ENCODE measurements at regions not wholly inside any gene's neighbourhood (a gene's known extent, or its start where the extent isn't known, plus 50 kb on each side); places are given as distances from the start of the nearest gene placed in this dataset.

DNA sequence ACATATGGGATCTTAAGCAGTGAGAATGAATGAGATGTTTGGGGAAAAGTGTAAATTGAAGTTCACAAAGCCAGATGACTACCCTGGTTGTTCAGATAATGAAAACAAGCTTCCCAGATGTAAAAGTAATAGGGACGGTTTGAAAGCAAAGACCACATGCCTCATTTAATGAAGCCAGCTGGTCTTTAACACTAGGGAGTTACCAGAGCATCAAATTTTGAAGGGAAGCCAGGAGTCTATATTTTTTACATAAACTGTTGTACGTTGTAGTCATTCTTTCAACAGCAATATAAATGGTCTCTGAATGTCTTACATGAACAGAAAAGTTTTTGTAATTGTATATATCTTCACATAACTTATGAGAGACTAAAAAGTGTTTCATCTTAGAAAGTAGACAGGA is 2604.5 kb upstream of the PCDH20 start:
- no peak overlapping the region for H3K4me3 Mint-ChIP-seq (ENCODE audit: unreplicated experiment)
- H3K9me3 Mint-ChIP-seq (ENCODE audit: unreplicated experiment) = no peaks in the 10 kb centered on the region
- no peak overlapping the region for H3K27ac Mint-ChIP-seq (ENCODE audit: unreplicated experiment)
- no peaks in the 10 kb centered on the region for H3K36me3 Mint-ChIP-seq (ENCODE audit: unreplicated experiment)
- TF ChIP-seq, protein P1, sequence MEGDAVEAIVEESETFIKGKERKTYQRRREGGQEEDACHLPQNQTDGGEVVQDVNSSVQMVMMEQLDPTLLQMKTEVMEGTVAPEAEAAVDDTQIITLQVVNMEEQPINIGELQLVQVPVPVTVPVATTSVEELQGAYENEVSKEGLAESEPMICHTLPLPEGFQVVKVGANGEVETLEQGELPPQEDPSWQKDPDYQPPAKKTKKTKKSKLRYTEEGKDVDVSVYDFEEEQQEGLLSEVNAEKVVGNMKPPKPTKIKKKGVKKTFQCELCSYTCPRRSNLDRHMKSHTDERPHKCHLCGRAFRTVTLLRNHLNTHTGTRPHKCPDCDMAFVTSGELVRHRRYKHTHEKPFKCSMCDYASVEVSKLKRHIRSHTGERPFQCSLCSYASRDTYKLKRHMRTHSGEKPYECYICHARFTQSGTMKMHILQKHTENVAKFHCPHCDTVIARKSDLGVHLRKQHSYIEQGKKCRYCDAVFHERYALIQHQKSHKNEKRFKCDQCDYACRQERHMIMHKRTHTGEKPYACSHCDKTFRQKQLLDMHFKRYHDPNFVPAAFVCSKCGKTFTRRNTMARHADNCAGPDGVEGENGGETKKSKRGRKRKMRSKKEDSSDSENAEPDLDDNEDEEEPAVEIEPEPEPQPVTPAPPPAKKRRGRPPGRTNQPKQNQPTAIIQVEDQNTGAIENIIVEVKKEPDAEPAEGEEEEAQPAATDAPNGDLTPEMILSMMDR (IDR thresholded peaks at IDR 0.05) = no peak
- no peak for DNase-seq (ENCODE audit: extremely low spot score, unreplicated experiment)
- no peaks in the 10 kb centered on the region for H3K27me3 Mint-ChIP-seq (ENCODE audit: unreplicated experiment)
- no peaks in the 10 kb centered on the region for H3K4me1 Mint-ChIP-seq (ENCODE audit: unreplicated experiment)

- DNase-seq (ENCODE audit: extremely low spot score, unreplicated experiment) = no peak
- H3K9me3 Mint-ChIP-seq (ENCODE audit: unreplicated experiment) = no peaks in the 10 kb centered on the region
- no peaks in the 10 kb centered on the region for H3K27me3 Mint-ChIP-seq (ENCODE audit: unreplicated experiment)
- no peaks in the 10 kb centered on the region for H3K36me3 Mint-ChIP-seq (ENCODE audit: unreplicated experiment)
- H3K4me1 Mint-ChIP-seq (ENCODE audit: unreplicated experiment) = peaks cover 19% of the 10 kb centered on the region
- H3K27ac Mint-ChIP-seq (ENCODE audit: unreplicated experiment) = no peak overlapping the region
- H3K4me3 Mint-ChIP-seq (ENCODE audit: unreplicated experiment) = no peak overlapping the region
- TF ChIP-seq, protein P1 (IDR thresholded peaks at IDR 0.05) = no peak
Observed at GRCh38 chr13:64007339-64007738, 2591.7 kb upstream of the PCDH20 start.

DNA sequence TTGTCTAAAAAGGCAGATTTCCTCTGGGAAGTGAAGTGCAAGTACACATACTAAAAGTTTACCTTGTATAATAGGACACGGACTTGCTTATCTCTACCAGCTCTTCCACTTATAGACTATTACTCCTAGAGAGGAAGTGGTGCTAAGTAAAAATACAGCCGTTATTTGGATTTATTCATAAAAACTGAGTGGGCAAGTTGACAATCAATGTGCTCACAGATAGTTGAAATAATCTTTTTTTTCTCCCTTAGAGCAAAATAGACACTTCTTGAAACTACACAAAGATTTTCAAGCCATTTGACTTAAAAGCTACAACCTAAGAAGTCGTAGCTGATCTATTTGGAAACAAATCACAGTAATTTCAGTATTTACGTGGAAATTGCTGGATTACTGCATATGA is 2584.7 kb upstream of the PCDH20 start:
- Mint-ChIP-seq H3K4me1 (ENCODE audit: unreplicated experiment) (no peaks in the 10 kb centered on the region), H3K4me3 (ENCODE audit: unreplicated experiment) (no peak overlapping the region), H3K9me3 (ENCODE audit: unreplicated experiment) (no peaks in the 10 kb centered on the region), H3K36me3 (ENCODE audit: unreplicated experiment) (no peaks in the 10 kb centered on the region), H3K27ac (ENCODE audit: unreplicated experiment) (no peak overlapping the region), H3K27me3 (ENCODE audit: unreplicated experiment) (no peaks in the 10 kb centered on the region)
- no peak for DNase-seq (ENCODE audit: extremely low spot score, unreplicated experiment)
- TF ChIP-seq, protein P1 (IDR thresholded peaks at IDR 0.05) = no peak

DNA sequence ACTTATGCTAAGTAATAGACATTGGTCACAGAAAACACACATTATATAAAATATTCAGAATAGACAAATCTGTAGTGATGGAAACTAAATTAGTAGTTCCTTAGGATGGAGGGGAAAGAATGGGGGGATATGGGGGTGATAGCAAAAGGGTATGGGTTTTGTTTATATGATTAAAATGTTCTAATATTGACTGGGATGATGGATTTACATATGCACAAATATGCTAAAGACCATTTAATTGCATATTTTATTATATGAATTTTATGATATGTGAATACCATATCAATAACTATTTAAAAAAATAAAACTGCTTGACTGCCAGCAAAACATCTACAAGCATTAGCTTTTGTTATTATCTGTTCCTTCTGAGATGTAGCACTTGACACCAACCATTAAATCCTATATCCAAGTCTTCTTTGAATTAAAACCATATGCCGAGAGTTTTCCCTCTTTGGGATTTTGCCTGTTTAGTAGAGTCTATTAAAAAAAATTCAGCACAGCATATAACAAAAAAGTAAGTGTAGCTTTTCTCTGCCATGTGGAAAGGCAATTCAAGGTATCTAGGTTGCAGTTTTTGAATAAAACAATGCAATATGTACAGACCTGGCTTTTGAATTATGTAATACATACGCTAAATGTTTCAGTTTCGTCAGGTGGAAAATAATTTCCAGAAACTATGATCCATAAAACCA is 2584.1 kb upstream of the PCDH20 start:
- H3K27ac Mint-ChIP-seq (ENCODE audit: unreplicated experiment) = no peak overlapping the region
- H3K27me3 Mint-ChIP-seq (ENCODE audit: unreplicated experiment) = no peaks in the 10 kb centered on the region
- no peaks in the 10 kb centered on the region for H3K36me3 Mint-ChIP-seq (ENCODE audit: unreplicated experiment)
- no peaks in the 10 kb centered on the region for H3K4me1 Mint-ChIP-seq (ENCODE audit: unreplicated experiment)
- DNase-seq (ENCODE audit: extremely low spot score, unreplicated experiment) = no peak
- H3K4me3 Mint-ChIP-seq (ENCODE audit: unreplicated experiment) = no peak overlapping the region
- no peaks in the 10 kb centered on the region for H3K9me3 Mint-ChIP-seq (ENCODE audit: unreplicated experiment)
- TF ChIP-seq, protein P1 (IDR thresholded peaks at IDR 0.05) = no peak

DNA sequence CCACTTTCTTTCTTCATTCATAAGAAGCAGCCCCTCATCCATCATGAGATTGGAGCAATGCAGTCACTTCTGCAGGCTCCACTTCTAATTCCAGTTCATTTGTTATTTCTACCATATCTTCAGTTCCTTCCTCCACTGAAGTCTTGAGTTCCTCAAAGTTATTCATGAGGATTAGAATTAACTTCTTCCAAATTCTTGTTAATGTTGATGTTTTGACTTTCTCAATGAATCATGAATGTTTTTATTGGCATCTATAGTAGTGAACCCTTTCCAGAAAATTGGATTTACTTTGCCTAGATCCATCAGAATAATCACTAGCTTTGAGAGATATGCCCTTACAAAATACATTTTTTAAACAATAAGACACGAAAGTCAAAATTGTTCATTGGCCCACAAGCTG is 2567.7 kb upstream of the PCDH20 start:
- Mint-ChIP-seq H3K9me3 (ENCODE audit: unreplicated experiment) (peaks cover 23% of the 10 kb centered on the region), H3K27me3 (ENCODE audit: unreplicated experiment) (no peaks in the 10 kb centered on the region), H3K4me1 (ENCODE audit: unreplicated experiment) (peaks cover 10% of the 10 kb centered on the region), H3K36me3 (ENCODE audit: unreplicated experiment) (peaks cover 8% of the 10 kb centered on the region), H3K4me3 (ENCODE audit: unreplicated experiment) (no peak overlapping the region), H3K27ac (ENCODE audit: unreplicated experiment) (no peak overlapping the region)
- no peak for DNase-seq (ENCODE audit: extremely low spot score, unreplicated experiment)
- TF ChIP-seq, protein P1 (IDR thresholded peaks at IDR 0.05) = no peak
